ENCODE measurements at regions not wholly inside any gene's neighbourhood (a gene's known extent, or its start where the extent isn't known, plus 50 kb on each side); places are given as distances from the start of the nearest gene placed in this dataset.

- no peak for DNase-seq
Measured at GRCh38 chr2:129661935-129662334, 317.5 kb upstream of the RAB6C start.

GRCh38 chr2:129667577-129667976 is 311.9 kb upstream of the RAB6C start:
- DNase-seq, result no peak

- DNase-seq, result no peak
Measured at GRCh38 chr2:129672521-129672920, 306.9 kb upstream of the RAB6C start.

- DNase-seq, result no peak
Measured at GRCh38 chr2:129673234-129673633, 306.2 kb upstream of the RAB6C start.

- DNase-seq, result no peak
Measured at GRCh38 chr2:129673847-129674711, 305.4 kb upstream of the RAB6C start.

- DNase-seq, result no peak
Measured at GRCh38 chr2:129678751-129679150, 300.7 kb upstream of the RAB6C start.

- no peak for DNase-seq
Measured at GRCh38 chr2:129681788-129682187, 297.7 kb upstream of the RAB6C start.

GRCh38 chr2:129689653-129690448 is 289.6 kb upstream of the RAB6C start:
- DNase-seq, result no peak

GRCh38 chr2:129695496-129695895 is 284.0 kb upstream of the RAB6C start:
- no peak for DNase-seq

GRCh38 chr2:129698593-129698992 is 280.9 kb upstream of the RAB6C start:
- DNase-seq, result no peak

GRCh38 chr2:129699781-129700573 is 279.5 kb upstream of the RAB6C start:
- DNase-seq, result no peak

- DNase-seq, result no peak
Measured at GRCh38 chr2:129702416-129703176, 276.9 kb upstream of the RAB6C start.

GRCh38 chr2:129705085-129705484 is 274.4 kb upstream of the RAB6C start:
- no peak for DNase-seq

- no peak for DNase-seq
Measured at GRCh38 chr2:129707800-129708199, 271.7 kb upstream of the RAB6C start.

- DNase-seq, result no peak
Measured at GRCh38 chr2:129708221-129708967, 271.1 kb upstream of the RAB6C start.

GRCh38 chr2:129709001-129709955 is 270.2 kb upstream of the RAB6C start:
- no peak for DNase-seq

GRCh38 chr2:129709956-129710598 is 269.4 kb upstream of the RAB6C start:
- no peak for DNase-seq

- no peak for DNase-seq
Measured at GRCh38 chr2:129710670-129711495, 268.6 kb upstream of the RAB6C start.

Data from NCI-H1417 treated with DMSO at 0.1 percent for 48 hours (cell line).